OCI-LY3 (cell line): ENCODE measurements at regions not wholly inside any gene's neighbourhood (a gene's known extent, or its start where the extent isn't known, plus 50 kb on each side); places are given as distances from the start of the nearest gene placed in this dataset.

Source experiments
- H2AFZ ChIP-seq: fragments of 200-600, 300-600 bp; shearing (Covaris generic); 2 replicates; pipeline ENCODE4 v1.6.0; 2014; ENCODE audit warnings: antibody characterized with exemption, low read depth, low read length
- H3K27ac ChIP-seq: fragments of 200-600, 300-600 bp; sonication (generic); 2 replicates; pipeline ENCODE4 v1.5.1; 2014; ENCODE audit warnings: mild to moderate bottlenecking, low read length, moderate library complexity, mixed read lengths
- H3K27me3 ChIP-seq: fragments of 200-600, 300-600 bp; sonication (generic); 2 replicates; pipeline ENCODE4 v1.6.1; 2014; ENCODE audit warnings: low read depth, low read length, mixed read lengths
- H3K36me3 ChIP-seq: fragments of 200-600, 300-600 bp; sonication (generic); replicated peaks from 2 replicates; pipeline ENCODE3; 2014; ENCODE audit warnings: low read depth, low read length, mixed read lengths
- H3K4me1 ChIP-seq: fragments of 300-600, 200-600 bp; sonication (generic); 2 replicates; pipeline ENCODE4 v1.6.1; 2014; ENCODE audit warnings: low read length, mixed read lengths
- H3K4me2 ChIP-seq: fragments of 200-600, 300-600 bp; sonication (generic); 2 replicates; pipeline ENCODE4 v1.6.1; 2014; ENCODE audit warnings: low read length, mixed read lengths
- H3K4me3 ChIP-seq: fragments of 300-600, 200-600 bp; sonication (generic); 2 replicates; pipeline ENCODE4 v1.5.1; 2014; ENCODE audit warnings: antibody characterized with exemption, mild to moderate bottlenecking, low read length, moderate library complexity
- H3K79me2 ChIP-seq: fragments of 300-600, 200-600 bp; shearing (Covaris generic); 2 replicates; pipeline ENCODE4 v1.6.1; 2014; ENCODE audit warnings: mild to moderate bottlenecking, low read length, mixed read lengths
- H3K9ac ChIP-seq: fragments of 300-600, 200-600 bp; shearing (Covaris generic); 2 replicates; pipeline ENCODE4 v1.6.0; 2014; ENCODE audit warnings: mild to moderate bottlenecking, low read length, moderate library complexity
- H3K9me3 ChIP-seq: fragments of 200-600, 300-600 bp; shearing (Covaris generic); 2 replicates; pipeline ENCODE4 v1.6.1; 2014; ENCODE audit warnings: low read length, mixed read lengths; ENCODE audit not compliant: insufficient read depth
- H4K20me1 ChIP-seq: fragments of 200-600, 300-600 bp; sonication (generic); 2 replicates; pipeline ENCODE4 v1.6.1; 2016; ENCODE audit warnings: low read length, mixed read lengths; ENCODE audit not compliant: insufficient read depth
- EZH2phosphoT487 ChIP-seq: fragments of 200-600 bp; shearing (Covaris generic); IDR thresholded peaks from 2 replicates; pipeline ENCODE4 v1.6.1; 2018; ENCODE audit warnings: antibody characterized with exemption, mixed run types, low read depth
- TF ChIP-seq, protein P1 (sequence below): fragments of 200-600, 300-600 bp; sonication (generic); IDR thresholded peaks from 2 replicates; pipeline ENCODE4 v1.5.1; 2014; ENCODE audit warnings: antibody characterized with exemption, low read length, low read depth

DNA sequence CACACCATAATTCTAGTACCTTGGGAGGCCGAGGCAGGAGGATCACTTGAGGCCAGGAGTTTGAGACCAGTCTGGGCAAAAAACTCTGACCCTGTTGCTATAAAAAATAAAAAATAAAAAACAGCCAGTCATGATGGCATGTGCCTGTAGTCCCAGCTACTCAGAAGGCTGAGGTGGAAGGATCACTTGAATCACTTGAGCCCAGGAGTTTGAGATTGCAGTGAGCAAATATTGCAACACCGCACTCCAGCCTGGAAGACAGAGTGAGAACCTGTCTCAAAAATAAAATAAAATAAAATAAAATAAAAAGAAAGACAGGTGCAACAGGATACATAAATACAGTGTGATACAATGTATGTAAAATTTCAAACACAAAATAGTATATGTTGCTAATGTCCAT, 154.5 kb downstream of the OTOR start:
- Histone ChIP-seq H3K4me3 (no peak overlapping the region), H3K9ac (no peak overlapping the region), H3K9me3 (no peaks in the 10 kb centered on the region), H3K4me1 (no peaks in the 10 kb centered on the region), H3K27me3 (peaks cover 15% of the 10 kb centered on the region), H3K4me2 (no peak overlapping the region), H3K27ac (no peak overlapping the region), H2AFZ (no peak overlapping the region), H4K20me1 (no peaks in the 10 kb centered on the region), H3K36me3 (no peaks in the 10 kb centered on the region), H3K79me2 (no peaks in the 10 kb centered on the region)
- TF ChIP-seq, protein P1, sequence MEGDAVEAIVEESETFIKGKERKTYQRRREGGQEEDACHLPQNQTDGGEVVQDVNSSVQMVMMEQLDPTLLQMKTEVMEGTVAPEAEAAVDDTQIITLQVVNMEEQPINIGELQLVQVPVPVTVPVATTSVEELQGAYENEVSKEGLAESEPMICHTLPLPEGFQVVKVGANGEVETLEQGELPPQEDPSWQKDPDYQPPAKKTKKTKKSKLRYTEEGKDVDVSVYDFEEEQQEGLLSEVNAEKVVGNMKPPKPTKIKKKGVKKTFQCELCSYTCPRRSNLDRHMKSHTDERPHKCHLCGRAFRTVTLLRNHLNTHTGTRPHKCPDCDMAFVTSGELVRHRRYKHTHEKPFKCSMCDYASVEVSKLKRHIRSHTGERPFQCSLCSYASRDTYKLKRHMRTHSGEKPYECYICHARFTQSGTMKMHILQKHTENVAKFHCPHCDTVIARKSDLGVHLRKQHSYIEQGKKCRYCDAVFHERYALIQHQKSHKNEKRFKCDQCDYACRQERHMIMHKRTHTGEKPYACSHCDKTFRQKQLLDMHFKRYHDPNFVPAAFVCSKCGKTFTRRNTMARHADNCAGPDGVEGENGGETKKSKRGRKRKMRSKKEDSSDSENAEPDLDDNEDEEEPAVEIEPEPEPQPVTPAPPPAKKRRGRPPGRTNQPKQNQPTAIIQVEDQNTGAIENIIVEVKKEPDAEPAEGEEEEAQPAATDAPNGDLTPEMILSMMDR = no peak
- TF ChIP-seq EZH2phosphoT487 = no peak

GRCh38 chr20:16904751-16905150, 156.6 kb downstream of the OTOR start:
- no peaks in the 10 kb centered on the region for H3K79me2 ChIP-seq
- H4K20me1 ChIP-seq = no peaks in the 10 kb centered on the region
- H3K27me3 ChIP-seq = peaks cover 15% of the 10 kb centered on the region; the same call in 1 of the 2 replicates
- H3K4me2 ChIP-seq = no peak overlapping the region
- no peak overlapping the region for H2AFZ ChIP-seq
- no peaks in the 10 kb centered on the region for H3K36me3 ChIP-seq
- no peak overlapping the region for H3K4me3 ChIP-seq
- H3K27ac ChIP-seq = no peak overlapping the region
- no peaks in the 10 kb centered on the region for H3K9me3 ChIP-seq
- H3K4me1 ChIP-seq = no peaks in the 10 kb centered on the region
- no peak overlapping the region for H3K9ac ChIP-seq
- TF ChIP-seq EZH2phosphoT487 = no peak
- TF ChIP-seq, protein P1 = peak; percentile 22; the same call in 1 of the 2 replicates

- H3K4me2 ChIP-seq = no peak overlapping the region
- no peak overlapping the region for H3K27ac ChIP-seq
- no peaks in the 10 kb centered on the region for H3K79me2 ChIP-seq
- 0 out of 2 replicates have a peak, but pooled peaks cover 4% of the 10 kb centered on the region for H3K27me3 ChIP-seq
- TF ChIP-seq EZH2phosphoT487 = no peak
- TF ChIP-seq, protein P1 = no peak
- H3K36me3 ChIP-seq = no peaks in the 10 kb centered on the region
- H3K9ac ChIP-seq = no peak overlapping the region
- no peaks in the 10 kb centered on the region for H3K4me1 ChIP-seq
- H3K4me3 ChIP-seq = no peak overlapping the region
- no peaks in the 10 kb centered on the region for H3K9me3 ChIP-seq
- H4K20me1 ChIP-seq = no peaks in the 10 kb centered on the region
- no peak overlapping the region for H2AFZ ChIP-seq
Measured at GRCh38 chr20:16914277-16914676, 166.1 kb downstream of the OTOR start.

DNA sequence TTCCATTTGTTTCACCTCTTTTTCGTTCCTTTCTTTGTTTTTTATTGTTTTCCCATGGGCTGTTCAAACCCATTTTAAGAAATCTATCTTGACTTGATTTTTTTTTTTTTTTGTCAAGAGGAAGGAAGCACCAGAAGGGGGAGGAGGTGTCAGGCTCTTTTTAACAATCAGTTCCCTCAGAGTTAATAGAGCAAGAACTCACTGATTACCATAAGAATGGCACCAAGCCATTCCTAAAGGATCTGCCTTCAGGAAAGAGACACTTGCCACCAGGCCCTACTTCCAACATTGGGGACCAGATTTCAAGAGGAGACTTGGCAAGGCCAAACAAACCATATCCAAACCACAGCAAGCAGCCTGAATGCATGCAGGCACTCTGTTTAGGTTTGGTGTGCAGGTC, 168.0 kb downstream of the OTOR start:
- no peaks in the 10 kb centered on the region for H3K79me2 ChIP-seq
- no peak overlapping the region for H3K4me2 ChIP-seq
- H4K20me1 ChIP-seq = no peaks in the 10 kb centered on the region
- H3K27me3 ChIP-seq = 0 out of 2 replicates have a peak, but pooled peaks cover 4% of the 10 kb centered on the region
- H3K4me3 ChIP-seq = no peak overlapping the region
- no peaks in the 10 kb centered on the region for H3K9me3 ChIP-seq
- TF ChIP-seq EZH2phosphoT487 = no peak
- H3K4me1 ChIP-seq = no peaks in the 10 kb centered on the region
- H3K9ac ChIP-seq = no peak overlapping the region
- H2AFZ ChIP-seq = no peak overlapping the region
- no peaks in the 10 kb centered on the region for H3K36me3 ChIP-seq
- H3K27ac ChIP-seq = no peak overlapping the region

GRCh38 chr20:16917636-16918035, 169.5 kb downstream of the OTOR start:
- no peaks in the 10 kb centered on the region for H3K79me2 ChIP-seq
- no peak overlapping the region for H3K27ac ChIP-seq
- H3K27me3 ChIP-seq = peaks cover 4% of the 10 kb centered on the region; the same call in 1 of the 2 replicates
- H3K9ac ChIP-seq = no peak overlapping the region
- no peaks in the 10 kb centered on the region for H4K20me1 ChIP-seq
- TF ChIP-seq, protein P1 = no peak
- TF ChIP-seq EZH2phosphoT487 = no peak
- H3K4me3 ChIP-seq = no peak overlapping the region
- H2AFZ ChIP-seq = no peak overlapping the region
- H3K9me3 ChIP-seq = no peaks in the 10 kb centered on the region
- no peaks in the 10 kb centered on the region for H3K4me1 ChIP-seq
- H3K36me3 ChIP-seq = no peaks in the 10 kb centered on the region
- H3K4me2 ChIP-seq = no peak overlapping the region
